Natural killer cell (primary cell): ENCODE measurements at regions not wholly inside any gene's neighbourhood (a gene's known extent, or its start where the extent isn't known, plus 50 kb on each side); places are given as distances from the start of the nearest gene placed in this dataset.
"Not testable (repeated sequence)": the region's sequence is repeated elsewhere in the genome, so short reads cannot be mapped to it uniquely, and the experiment has no call there.

ENCODE experiments used
- ATAC-seq, 3 donors: fragments of 150-1000 bp in 2 of 3; fragments of 200-7000 bp in 1 of 3; cut with Tn5 transposase; 1 replicate in 1 of 3; 2 replicates in 2 of 3; pipeline ENCODE4 v1.10.0; 2021; ENCODE audit warnings: mild to moderate bottlenecking in 2 of 3, moderate library complexity in 2 of 3
- DNase-seq, 2 donors: peaks; one replicate each; pipeline versions ENCODE4 v3.0.0 to v3.0.0-alpha.2; 2013 to 2021; ENCODE audit warnings: mixed read lengths in 1 of 2
- H3K27ac ChIP-seq: one replicate; pipeline ENCODE4 v1.5.1; 2013; ENCODE audit warnings: mild to moderate bottlenecking, low read length
- H3K27me3 ChIP-seq: one replicate; pipeline ENCODE4 v1.6.1; 2013; ENCODE audit warnings: low read length; ENCODE audit not compliant: control insufficient read depth, insufficient read depth
- H3K36me3 ChIP-seq: one replicate; pipeline ENCODE4 v1.6.1; 2013; ENCODE audit warnings: low read length; ENCODE audit not compliant: control insufficient read depth, insufficient read depth
- H3K4me1 ChIP-seq: one replicate; pipeline ENCODE4 v1.6.1; 2013; ENCODE audit warnings: low read length; ENCODE audit not compliant: control insufficient read depth, insufficient read depth
- H3K4me3 ChIP-seq: one replicate; pipeline ENCODE4 v1.5.1; 2013; ENCODE audit warnings: low read length
- H3K9me3 ChIP-seq: one replicate; pipeline ENCODE4 v1.6.1; 2013; ENCODE audit warnings: low read length; ENCODE audit not compliant: control insufficient read depth, insufficient read depth
- H3K27ac Mint-ChIP-seq, 2 donors: one replicate each; pipeline ENCODE4 v1.8.0; 2022; ENCODE audit warnings: mild to moderate bottlenecking in 2 of 2, mixed read lengths in 2 of 2, moderate library complexity in 1 of 2
- H3K27me3 Mint-ChIP-seq, 2 donors: one replicate each; pipeline ENCODE4 v1.8.0; 2022; ENCODE audit warnings: low read depth in 2 of 2, mixed read lengths in 2 of 2
- H3K36me3 Mint-ChIP-seq: one replicate; pipeline ENCODE4 v1.8.0; 2022; ENCODE audit warnings: mixed read lengths
- H3K4me1 Mint-ChIP-seq, 2 donors: one replicate each; pipeline ENCODE4 v1.8.0; 2022; ENCODE audit warnings: mixed read lengths in 2 of 2
- H3K4me3 Mint-ChIP-seq: one replicate; pipeline ENCODE4 v1.8.0; 2022; ENCODE audit warnings: mild to moderate bottlenecking, moderate library complexity, mixed read lengths
- H3K9me3 Mint-ChIP-seq, 2 donors: one replicate each; pipeline ENCODE4 v1.8.0; 2022; ENCODE audit warnings: mixed read lengths in 2 of 2
- WGBS: methylation state at CpG from one replicate; pipeline ENCODE4 v1.1.7; 2013; ENCODE audit warnings: missing lambda C conversion rate; ENCODE audit not compliant: insufficient coverage; 5-methylcytosine and 5-hydroxymethylcytosine counted together
- intact Hi-C: fragments of 100-400 bp; cut with micrococcal nuclease; formaldehyde crosslinking; loops from one replicate; pipeline ENCODE4 v1.14.2; 2022
- TF ChIP-seq, protein P1 (sequence below): fragments of 200-600 bp; IDR thresholded peaks from one replicate; pipeline ENCODE4 v1.8.0; 2022; ENCODE audit warnings: antibody characterized with exemption

DNA sequence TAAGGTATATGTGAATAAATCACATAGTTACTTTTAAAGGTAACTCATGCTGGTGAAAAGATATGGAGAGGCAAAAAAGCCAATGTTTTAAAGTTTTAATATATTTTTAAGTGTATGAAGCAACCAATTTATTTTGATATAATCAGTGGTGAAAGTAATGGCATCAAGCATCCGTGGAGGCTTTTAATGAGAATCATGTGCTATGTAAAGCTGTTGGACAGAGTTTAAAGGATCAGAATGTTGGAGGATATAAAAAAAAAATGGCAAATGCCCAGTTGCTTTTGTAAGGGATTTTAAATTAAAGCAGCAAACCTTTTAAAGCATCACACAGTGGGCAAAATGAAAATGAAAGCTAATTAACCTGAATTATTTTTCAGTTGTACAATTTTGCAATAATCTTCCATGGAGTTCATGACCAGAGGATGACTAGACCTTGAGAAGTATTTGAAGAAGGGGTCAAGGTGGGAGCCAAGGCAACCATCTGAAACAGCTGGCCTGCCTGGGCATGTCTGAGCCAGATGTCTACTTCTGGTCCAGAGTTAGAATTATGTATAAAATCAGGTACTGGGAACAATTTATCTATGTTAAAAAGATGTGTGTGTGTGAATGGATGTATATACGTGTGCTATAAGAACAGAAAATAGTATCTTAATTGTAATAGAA is 1007.9 kb downstream of the LTN1 start:
- H3K9me3 ChIP-seq, H3K36me3 ChIP-seq, H3K4me3 ChIP-seq, H3K36me3 Mint-ChIP-seq, ATAC-seq, H3K27me3 ChIP-seq, H3K27me3 Mint-ChIP-seq, H3K4me1 Mint-ChIP-seq, H3K27ac ChIP-seq, H3K4me3 Mint-ChIP-seq, DNase-seq, H3K4me1 ChIP-seq, H3K27ac Mint-ChIP-seq, intact Hi-C loops, H3K9me3 Mint-ChIP-seq: not testable (repeated sequence)
- WGBS: 95% methylated on average over 1 of the region's 2 CpGs

DNA sequence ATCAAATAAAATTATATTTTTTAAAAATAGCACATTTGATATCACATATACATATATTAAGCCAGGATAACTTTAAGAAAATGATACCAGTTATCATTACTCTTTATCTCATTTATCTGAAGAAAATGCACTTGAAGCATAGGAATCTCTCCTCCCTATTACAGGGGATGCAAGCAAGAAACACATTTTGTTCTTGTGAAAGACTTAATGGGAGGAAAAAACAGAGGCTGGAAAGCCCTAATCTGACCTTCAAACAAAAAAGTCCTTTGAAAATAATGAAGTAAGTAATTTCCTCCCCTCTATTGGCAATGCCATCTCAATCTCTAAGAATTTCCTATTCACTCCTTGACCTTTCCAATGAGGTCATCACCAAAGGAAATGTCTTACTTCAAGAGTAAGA is 1012.6 kb upstream of the ADAMTS5 start:
- H3K4me1 Mint-ChIP-seq, H3K27me3 Mint-ChIP-seq, H3K4me3 ChIP-seq, DNase-seq, H3K9me3 Mint-ChIP-seq, H3K27ac Mint-ChIP-seq, ATAC-seq, intact Hi-C loops, H3K27me3 ChIP-seq, H3K36me3 Mint-ChIP-seq, H3K4me3 Mint-ChIP-seq, H3K9me3 ChIP-seq, H3K4me1 ChIP-seq, H3K36me3 ChIP-seq, H3K27ac ChIP-seq: not testable (repeated sequence)

- ATAC-seq: no peak
- no peak for DNase-seq
- Histone ChIP-seq H3K4me1 (no peaks in the 10 kb centered on the region), H3K27me3 (no peaks in the 10 kb centered on the region), H3K27ac (no peak overlapping the region), H3K9me3 (no peaks in the 10 kb centered on the region), H3K4me3 (no peak overlapping the region), H3K36me3 (no peaks in the 10 kb centered on the region)
- H3K27me3 Mint-ChIP-seq: no peaks in the 10 kb centered on the region
- no peak overlapping the region for H3K27ac Mint-ChIP-seq
- TF ChIP-seq, protein P1, sequence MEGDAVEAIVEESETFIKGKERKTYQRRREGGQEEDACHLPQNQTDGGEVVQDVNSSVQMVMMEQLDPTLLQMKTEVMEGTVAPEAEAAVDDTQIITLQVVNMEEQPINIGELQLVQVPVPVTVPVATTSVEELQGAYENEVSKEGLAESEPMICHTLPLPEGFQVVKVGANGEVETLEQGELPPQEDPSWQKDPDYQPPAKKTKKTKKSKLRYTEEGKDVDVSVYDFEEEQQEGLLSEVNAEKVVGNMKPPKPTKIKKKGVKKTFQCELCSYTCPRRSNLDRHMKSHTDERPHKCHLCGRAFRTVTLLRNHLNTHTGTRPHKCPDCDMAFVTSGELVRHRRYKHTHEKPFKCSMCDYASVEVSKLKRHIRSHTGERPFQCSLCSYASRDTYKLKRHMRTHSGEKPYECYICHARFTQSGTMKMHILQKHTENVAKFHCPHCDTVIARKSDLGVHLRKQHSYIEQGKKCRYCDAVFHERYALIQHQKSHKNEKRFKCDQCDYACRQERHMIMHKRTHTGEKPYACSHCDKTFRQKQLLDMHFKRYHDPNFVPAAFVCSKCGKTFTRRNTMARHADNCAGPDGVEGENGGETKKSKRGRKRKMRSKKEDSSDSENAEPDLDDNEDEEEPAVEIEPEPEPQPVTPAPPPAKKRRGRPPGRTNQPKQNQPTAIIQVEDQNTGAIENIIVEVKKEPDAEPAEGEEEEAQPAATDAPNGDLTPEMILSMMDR: no peak
- no peaks in the 10 kb centered on the region for H3K36me3 Mint-ChIP-seq
- no peak overlapping the region for H3K4me3 Mint-ChIP-seq
- 95% methylated on average over 2 of the region's 2 CpGs for WGBS
- no peaks in the 10 kb centered on the region for H3K4me1 Mint-ChIP-seq
- intact Hi-C loops: no loop called here
- peaks cover 5 to 9% of the 10 kb centered on the region in 2 donors for H3K9me3 Mint-ChIP-seq
Measured at GRCh38 chr21:27975514-27975913, 1008.6 kb upstream of the ADAMTS5 start.

DNA sequence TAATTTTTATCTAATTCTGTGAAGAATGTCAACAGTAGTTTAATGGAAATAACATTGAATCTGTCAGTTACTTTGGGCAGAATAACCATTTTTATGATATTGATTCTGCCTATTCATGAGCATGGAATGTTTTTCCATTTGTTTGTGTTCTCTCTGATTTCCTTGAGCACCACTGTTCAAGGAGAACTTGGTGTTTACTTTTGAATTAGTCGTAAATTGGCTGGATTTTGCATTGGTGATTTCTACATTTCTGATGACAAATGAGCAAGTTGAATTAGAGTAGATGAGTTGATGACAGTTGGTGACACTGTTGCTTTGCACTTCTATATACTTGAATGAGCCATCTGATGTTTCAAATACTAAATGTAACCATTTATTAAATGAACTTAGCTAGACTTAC is 1007.3 kb upstream of the ADAMTS5 start:
- H3K36me3 Mint-ChIP-seq, H3K27me3 Mint-ChIP-seq, H3K4me3 Mint-ChIP-seq, ATAC-seq, H3K27ac ChIP-seq, H3K27me3 ChIP-seq, H3K36me3 ChIP-seq, H3K4me3 ChIP-seq, H3K27ac Mint-ChIP-seq, H3K9me3 ChIP-seq, intact Hi-C loops, DNase-seq, H3K4me1 ChIP-seq, H3K9me3 Mint-ChIP-seq, H3K4me1 Mint-ChIP-seq: not testable (repeated sequence)
- WGBS: no CpG with 5 or more reads among the region's 1 CpG

- H3K9me3 Mint-ChIP-seq, H3K36me3 ChIP-seq, H3K27ac Mint-ChIP-seq, ATAC-seq, intact Hi-C loops, H3K27ac ChIP-seq, H3K4me1 Mint-ChIP-seq, H3K27me3 Mint-ChIP-seq, H3K27me3 ChIP-seq, H3K4me1 ChIP-seq, H3K9me3 ChIP-seq, H3K4me3 ChIP-seq, H3K4me3 Mint-ChIP-seq, DNase-seq, H3K36me3 Mint-ChIP-seq: not testable (repeated sequence)
Measured at GRCh38 chr21:27968240-27968639, 1001.4 kb upstream of the ADAMTS5 start.
